HT-29 (cell line): ENCODE measurements at regions not wholly inside any gene's neighbourhood (a gene's known extent, or its start where the extent isn't known, plus 50 kb on each side); places are given as distances from the start of the nearest gene placed in this dataset.

ENCODE experiments used
- DNase-seq: peaks from one replicate; pipeline ENCODE4 v3.0.0-alpha.2; 2015; ENCODE audit warnings: low spot score

DNA sequence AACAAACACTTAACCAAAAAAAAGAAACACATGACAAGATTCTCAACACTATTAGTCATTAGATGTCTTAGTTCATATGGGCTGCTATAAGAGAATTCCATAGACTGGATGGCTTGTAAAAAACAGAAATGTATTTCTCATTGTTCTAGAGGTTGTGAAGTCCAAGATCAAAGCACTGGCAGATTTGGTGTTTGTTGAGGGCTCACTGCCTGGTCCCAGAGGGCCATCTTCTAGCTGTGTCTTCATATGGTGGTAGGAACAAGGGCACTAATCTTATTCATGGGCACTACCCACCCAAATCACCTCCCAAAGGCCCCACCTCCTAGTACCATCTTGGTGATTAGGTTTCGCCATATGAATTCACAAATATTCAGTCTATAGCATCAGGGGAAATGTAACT, 162.5 kb upstream of the SDK2 start:
- no peak for DNase-seq

DNA sequence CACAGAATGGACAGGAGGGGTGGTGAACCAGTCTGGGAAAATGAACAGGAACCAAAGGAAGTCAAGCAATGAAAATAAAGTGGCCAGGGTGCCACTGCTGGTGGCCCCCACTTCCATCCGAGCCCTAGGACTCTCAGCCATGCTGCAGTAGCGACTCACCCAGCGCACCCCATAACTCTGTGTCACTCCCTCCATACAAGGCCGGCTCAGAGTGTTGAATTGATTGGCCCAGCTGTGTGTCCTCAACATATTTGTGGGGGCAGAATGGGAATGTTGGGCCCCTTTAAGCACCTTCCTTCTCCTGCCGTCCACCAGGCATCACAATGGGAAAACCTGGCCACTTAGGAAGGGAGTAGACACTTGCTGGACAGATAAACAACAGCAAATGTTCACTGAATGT, 169.0 kb upstream of the SDK2 start:
- DNase-seq: no peak

DNA sequence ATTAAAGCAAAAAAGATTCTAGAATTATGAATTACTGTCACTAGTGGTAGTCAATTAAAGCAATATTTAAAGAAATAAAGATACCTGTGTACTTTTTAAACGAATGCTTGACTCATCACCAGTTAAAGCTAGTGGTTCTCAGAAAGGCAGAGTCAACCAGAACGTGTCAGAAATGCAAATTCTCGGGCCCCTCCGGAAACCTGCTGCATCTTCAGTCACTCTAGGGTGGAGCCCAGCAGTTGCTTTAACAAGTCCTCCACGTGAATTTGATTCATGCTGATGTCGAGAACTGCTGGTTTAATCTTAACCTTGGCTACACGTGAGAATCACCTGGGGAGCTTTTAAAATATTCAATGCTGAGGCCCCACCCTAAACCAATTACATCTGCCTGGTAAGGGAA, 169.8 kb upstream of the SDK2 start:
- no peak for DNase-seq

DNA sequence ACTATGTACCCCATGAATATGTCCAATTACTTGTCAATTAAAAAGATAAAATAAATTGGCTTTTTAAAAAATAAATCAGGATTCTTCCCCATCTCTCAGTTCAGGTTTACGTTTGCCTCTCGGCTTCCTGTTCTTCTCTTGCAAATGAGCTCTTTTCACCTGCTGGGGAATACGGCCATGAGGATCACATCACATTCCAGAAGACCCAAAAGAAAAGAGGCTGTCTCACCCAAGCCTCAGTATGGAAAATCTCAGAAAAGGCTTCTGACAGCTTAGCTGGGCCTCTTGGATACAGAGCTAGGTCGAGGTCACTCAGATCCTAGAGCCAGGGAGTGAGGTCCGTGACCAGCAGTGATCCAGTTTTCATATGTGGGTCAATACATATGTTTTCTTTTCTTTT, 171.2 kb upstream of the SDK2 start:
- DNase-seq: no peak

DNA sequence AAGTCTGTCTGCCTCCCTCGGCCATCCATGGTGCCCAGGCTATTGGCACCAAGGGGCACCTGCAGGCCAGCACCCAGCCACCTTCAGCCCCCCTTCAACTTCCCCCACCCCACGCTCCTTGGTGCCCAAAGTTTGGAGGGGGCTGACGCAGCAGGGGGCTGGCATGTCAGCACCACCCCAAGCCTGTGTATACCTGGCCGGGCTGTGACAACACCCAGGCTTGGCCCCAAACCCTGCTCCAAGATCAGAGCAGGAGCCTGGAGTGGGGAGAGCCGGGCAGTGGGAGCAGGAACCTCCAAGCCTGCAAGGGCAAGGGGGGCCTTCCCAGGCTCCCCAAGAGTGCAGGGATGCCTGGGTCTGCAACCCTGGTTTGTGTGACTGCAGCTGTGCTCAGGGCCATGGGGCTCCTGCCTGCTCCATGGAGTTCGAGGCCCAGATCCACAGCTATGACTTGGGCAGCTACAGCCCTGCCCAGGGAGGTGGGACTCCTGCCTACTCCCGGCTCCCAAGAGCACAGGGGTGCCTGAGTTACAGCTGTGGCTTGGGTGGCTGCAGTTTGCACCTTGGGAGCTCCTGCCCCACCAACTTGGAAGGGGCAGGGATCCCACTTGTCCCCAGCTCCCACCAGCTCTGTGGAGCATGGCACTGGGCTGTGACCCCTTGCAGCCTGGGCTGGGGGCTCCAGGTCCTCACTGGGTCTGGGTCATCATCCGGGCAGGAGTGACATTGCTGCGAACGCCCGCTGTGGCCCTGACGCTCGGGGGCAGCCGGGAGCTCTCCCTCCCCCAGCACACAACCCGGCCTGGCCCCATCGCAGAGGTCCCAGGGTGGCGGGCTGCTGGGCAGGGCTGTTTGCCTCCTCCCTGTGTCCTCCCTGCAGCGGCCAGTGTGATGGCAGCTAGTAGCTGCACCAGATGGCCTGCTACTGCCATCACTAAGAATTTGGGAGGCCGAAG, 175.5 kb upstream of the SDK2 start:
- DNase-seq: no peak

DNA sequence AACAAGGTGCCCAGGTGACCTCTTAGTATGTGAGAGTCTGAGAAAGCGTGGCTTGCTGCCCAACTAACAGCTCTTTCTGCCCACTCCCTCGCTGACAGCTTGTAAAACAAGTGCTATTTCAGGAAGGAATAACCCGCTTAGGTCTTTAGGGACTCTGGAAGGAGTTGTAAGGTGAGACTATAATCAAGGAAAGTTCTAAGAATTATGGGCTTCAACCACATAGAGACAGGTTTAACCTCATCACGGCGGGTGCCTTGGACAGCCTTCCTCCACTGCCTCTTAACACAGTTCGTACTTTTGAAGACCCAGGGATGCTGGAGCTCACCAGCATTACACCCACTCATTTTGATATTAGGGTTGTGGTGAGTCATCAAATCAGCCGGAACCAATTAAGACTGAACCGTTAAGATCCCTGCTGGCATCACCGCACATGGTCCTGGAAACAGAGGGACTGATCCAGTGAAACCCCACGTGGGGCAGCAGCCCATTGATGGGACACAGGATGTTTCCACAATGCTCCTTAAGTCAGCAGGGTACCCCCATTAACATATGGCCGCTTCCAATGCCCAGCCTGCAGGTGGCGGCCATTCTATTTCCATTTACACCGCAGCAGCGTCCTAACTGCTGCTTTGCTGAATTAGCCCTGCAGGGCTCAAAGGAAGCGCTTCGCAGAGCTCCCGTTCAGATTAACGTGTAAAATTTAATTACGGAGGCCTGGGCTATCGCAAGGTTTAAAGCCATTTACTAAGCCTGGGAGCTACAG, 176.6 kb upstream of the SDK2 start:
- DNase-seq: peak; percentile 20

DNA sequence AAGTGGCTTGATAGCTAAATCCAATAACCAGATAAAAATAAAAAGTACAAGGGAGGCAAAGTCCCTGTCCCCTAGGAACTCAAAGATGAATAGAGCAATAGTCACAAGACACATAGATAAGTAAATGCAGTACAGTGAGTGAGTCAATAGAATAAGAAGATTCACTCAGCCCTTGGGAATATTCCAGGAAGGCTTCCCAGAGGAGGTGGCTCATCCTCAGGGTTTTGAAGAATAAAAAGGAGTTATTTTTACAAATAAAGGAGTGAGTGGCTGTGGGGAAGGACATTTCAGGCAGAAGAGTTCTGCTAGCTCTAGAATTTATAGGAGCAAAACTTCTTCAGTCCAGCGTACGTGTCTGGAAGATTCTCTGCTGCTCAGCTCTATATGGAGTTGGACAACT, 177.4 kb upstream of the SDK2 start:
- no peak for DNase-seq

DNA sequence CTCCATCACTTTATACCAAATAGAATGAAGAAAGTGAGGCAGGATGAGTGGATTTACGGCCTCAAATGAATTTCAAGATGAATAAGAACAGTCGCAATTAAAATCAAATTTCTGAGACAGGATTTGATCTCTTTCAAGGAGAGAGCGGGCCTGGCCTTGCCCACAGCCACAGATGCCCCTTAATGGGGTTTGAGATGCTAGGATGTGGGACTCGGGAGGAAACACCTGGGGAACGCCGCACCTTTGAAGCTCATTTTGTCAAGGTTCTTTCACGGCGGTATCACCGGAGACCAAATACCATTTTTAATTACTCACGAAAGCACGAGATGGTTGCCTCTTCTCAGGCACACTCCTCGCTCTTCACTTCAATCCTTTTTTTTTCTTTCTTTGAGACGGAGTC, 178.1 kb upstream of the SDK2 start:
- no peak for DNase-seq

DNA sequence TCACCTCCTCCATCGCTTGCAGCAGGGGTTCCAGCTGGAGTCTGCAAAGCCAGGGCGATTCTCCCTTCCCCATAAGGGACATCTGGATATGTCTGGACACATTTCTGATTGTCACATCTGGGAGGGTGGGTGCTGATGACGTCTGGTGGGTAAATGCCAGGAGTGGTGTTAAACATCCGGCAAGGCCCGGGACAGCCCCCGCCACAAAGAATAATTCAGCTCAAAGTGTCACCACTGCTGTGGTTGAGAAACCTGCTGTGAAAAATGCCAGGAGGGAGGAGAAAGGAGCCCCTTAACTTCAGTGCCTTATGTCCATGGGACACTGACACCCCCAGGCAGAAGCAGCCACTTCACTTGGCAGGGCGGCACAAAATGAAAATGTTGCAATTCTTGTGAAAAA, 179.4 kb upstream of the SDK2 start:
- DNase-seq: no peak

DNA sequence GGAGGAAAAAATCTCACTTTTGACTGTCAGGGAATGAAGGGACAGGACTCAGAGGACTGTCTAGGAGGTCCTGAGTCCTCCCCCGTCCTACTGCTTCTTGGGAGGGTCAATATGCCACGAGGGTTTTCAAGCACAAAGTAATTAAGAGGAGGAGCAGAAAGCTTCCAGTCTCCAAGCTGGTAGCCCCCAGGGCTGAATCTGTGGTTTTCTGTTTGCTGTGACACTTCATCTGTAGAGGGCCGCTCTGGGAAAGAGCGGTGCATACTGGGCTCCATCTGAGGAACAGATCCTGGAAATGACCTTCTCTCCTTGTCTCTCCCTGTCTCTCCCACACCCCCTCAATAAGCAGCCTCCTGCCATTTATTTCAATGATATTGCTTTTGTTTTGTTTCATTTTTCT, 180.1 kb upstream of the SDK2 start:
- no peak for DNase-seq

DNA sequence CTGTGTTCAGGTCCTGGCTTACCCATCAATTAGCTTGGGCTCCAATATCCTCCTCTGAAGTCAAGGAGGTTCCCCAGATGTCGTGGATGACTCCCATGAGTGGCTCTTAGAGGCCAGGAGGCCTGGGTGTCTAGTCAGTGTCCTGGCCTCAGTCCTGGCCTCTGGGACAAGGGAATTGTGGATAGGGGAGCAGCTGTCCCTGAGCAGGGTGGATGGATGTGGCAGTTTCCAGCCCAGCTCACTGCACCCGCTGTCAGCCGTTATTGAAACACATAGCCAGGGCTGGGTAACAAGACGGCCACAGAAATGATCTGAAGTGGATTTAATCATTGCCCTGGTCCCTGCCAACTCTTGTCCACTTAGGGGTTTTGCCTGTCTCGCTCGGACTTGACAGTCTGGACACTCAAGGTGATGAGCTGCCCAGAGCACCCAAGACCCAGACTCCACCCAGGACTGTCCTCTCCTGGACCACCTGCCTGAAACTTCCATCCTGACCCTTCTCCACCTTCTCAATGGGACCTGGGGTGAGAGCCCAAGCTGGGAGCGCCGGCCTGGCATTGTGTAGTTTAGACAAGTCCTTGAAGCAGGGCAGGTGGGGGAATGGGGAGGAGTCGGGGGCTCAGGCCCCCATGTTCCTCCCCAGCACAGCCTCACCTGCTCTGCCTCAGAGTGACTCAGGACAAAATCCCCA, 182.1 kb upstream of the SDK2 start:
- DNase-seq: no peak

DNA sequence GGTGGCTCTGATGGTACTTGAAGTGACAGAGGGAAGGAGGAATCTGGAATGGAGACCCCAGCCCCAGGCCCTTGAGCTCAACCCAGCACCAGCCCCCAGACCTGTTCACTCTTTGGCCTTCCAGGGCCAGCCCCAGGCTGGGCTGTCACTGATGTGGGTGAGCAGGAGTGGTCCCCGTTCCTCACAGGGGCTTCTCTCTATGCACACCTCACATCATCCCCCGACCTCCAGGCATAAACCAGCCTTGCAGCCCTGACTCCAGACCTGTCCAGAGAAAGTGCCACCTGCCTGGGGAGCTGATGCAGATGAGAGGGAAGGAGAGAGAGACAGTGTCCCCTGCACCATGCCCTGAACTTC, 182.6 kb upstream of the SDK2 start:
- no peak for DNase-seq

DNA sequence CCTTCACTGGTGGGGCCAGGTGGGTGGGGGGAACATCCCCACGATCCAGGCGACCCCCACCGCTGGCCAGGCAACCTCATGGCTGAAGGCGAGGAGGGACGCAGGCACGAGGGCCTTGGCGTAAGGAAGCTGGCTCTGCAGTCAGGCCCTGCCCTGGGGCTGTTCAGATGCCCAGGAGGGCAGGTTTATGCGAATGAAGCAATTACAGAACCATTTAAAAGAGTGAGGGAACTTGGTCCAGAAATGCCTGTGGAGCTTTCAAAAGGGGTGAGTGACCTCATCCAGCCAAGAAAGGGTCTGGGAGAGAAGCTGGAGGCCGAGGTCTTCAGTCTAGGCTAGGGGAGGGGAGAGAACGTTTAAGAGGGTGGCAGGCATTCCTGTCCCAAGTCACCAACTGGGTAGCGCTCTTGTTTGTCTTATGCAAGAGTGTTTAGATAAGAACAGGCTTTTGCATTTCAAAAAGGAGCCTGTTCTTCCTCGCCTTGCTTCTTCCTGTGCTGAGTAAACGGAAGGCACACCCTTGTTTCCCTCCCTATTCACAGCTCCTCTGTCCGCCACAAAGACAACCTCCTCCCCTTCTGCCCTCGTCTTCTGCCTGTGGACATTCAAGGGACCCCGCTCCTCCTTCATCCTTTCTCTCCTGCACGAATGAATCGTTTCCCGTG, 183.5 kb upstream of the SDK2 start:
- peak; percentile 4 for DNase-seq

DNA sequence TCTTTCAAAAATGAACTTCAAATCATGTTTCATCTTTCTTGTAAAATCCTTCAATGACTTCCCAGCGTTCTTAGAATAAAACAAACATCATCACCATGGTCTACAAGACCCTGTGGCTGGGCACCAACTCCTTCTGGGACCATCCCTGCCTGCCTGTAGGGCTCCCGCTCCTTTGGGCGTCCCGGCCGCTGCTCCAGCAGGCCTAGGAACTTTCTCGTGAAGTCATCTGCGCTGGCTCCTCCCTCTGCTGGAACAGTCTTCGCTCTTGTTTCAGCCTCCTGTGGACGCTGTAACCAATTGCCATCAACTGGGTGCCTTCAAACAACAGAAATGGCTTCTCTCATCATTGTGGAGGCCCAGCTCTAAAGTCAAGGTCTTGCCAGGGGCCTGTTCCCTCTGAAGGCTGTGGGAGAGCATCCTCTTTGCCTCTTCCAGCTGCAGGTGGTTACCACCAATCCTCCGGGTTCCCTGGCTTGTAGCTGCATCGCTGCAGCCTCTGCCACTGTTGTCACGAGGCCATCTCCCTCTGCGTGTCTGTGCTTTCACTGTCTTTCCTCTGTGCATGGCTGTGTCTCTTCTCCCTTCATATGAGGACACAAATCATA, 185.5 kb upstream of the SDK2 start:
- DNase-seq: no peak

DNA sequence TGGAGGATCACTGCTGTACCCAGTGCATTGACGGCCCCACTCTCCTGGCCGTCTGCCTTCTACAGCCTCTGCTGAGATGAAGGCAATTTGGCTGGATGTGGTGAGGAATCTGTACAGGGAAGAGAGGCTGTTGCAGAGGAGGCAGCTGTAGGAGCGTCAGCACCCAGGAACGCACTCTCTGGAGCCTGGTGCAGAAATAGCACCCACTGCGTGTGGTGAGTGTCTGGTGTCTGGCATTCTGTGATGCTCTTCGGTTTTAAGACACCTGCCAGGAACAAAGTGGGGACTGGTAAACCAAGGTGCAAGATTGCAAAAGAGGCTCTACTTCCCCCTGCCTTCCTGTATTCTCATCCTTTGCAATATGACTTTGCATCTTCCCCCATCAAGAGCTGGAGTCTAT, 187.5 kb upstream of the SDK2 start:
- DNase-seq: no peak

DNA sequence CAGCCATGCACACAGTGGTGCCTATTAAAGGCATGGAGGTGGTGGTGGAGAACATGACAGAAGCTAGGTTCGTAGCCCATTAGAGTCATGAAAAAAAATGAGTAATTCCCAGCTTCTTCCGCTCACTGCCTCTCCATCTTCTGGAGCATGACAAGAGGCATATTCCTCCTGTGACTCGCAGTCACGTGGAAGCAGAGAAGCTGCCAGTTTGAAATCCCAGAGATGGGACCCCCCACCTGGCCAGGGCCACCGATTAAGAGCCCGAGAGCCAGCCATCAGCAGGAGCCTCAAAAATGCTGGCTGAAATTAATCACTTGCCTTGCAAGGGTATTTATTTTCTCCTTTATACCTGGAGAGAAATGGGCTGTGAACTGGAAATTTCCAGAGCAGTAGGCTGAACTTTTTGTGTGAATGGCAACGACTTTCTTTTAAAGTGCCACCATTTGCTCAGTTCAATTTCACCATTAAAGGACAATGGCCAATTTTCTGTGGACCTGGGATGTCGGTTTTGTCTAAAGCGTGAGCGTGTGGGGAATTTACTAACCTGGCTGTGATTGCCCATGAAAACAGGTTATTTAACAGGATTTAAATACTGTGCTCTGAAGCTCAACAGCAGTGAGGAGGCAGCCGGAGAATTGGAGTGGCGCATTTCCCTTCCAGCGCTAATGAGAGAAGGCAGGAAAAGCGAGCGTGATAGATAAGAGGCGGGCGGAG, 189.7 kb upstream of the SDK2 start:
- DNase-seq: no peak

DNA sequence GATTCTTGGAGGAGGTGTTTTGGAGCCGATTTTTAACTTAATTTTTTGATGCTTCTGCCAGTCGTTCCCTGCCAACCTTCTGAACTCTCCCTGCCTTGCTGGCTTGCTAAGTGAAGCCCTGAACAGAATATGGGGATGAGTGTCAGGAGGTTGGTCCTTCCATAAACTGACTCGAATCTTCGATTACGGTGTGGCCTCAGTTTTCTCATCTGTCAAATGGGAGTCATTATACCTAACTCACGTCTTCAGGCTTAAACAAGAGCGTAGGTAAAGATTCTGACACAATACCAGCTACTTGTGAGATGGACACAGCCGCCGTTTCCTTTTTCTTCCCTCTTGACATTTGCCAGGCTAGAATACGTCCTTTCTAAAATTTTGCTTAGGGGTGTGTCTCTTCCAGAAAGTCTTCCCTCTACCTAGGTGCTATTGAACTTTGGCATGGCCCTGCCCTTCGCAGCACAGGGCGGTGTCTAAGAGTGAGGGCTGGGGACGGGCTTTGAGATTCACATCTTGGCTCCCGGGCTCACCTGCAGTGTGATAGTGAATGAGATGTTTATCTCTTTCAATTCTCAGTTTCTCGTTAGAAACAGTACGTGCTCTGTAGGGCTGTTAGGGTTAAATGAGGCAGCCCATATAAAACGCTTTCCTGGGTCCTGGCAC, 190.6 kb upstream of the SDK2 start:
- DNase-seq: no peak

DNA sequence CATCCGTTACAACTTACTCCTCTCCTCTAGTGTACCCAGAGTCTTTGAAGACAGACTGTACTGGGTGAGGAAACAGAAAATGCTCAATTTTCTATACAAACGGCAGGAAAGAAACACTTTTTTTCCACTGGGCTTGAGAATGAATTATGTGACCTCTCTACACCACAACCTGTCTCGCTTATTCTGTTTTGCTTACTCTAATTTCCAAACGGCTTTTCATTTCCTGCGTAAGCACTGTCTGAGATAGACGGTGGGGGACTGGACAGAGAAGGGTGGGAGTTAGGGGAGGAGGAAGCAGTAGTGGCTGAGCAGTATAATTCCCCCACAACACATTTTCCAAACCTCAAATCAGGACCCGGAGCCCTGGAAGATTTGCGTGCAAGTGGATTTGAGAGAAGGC, 191.4 kb upstream of the SDK2 start:
- no peak for DNase-seq

DNA sequence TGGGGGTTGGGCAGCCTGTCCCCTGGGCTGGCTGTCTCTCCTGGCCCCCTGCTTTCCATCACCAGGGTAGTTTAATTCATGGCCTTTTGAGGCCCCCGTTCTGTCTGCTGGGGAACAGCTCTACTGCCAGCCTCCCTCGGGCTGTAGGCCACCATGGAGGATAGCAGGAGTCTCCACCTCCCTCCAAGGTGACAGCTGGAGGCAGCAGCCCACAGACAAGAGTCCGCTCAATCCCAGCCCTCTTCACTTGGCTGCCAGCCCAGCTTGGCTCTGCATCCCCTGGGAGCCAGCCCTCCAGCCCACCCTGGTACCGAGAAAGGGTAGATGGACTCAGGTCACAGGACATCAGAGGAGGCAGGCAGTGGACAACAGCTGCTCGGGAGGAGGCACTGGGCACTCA, 194.6 kb upstream of the SDK2 start:
- no peak for DNase-seq

DNA sequence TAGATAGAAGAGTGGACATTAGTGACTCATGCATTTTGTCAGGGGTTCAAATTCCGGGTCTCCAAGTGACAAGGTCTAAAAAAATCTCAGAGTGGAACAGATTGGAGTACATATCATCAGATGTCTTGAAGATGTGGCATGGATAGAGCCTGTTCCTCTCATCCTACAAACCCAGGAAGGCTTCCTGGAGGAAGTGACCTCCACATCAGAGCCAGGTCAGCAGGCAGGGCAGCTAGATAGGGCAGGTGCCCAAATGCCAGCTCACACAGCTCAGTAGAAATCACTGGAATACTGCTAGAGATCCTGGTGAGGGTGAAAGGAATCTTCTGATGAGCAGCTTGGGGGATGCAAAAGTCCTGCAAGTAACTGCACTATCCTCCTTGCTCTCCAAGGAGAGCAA, 196.6 kb upstream of the SDK2 start:
- no peak for DNase-seq
